ENCODE measurements at regions not wholly inside any gene's neighbourhood (a gene's known extent, or its start where the extent isn't known, plus 50 kb on each side); places are given as distances from the start of the nearest gene placed in this dataset.

- TF ChIP-seq CTCF (IDR thresholded peaks at IDR 0.05), result no peak
- TF ChIP-seq POLR2A (IDR thresholded peaks at IDR 0.05), result no peak
- TF ChIP-seq POLR2AphosphoS5 (IDR thresholded peaks at IDR 0.05), result no peak
These were observed 150.1 kb upstream of the NTRK2 start for GRCh38 chr9:84519413-84519812.
